ENCODE measurements at regions not wholly inside any gene's neighbourhood (a gene's known extent, or its start where the extent isn't known, plus 50 kb on each side); places are given as distances from the start of the nearest gene placed in this dataset.
A peak's percentile ranks its signal among the peaks of the same experiment; 100 is the strongest.
"Not testable (repeated sequence)": the region's sequence is repeated elsewhere in the genome, so short reads cannot be mapped to it uniquely, and the experiment has no call there.

- H3K9me3 Mint-ChIP-seq; DNase-seq (ENCODE audit: low spot score); H3K36me3 Mint-ChIP-seq; CTCF ChIA-PET; H3K4me3 Mint-ChIP-seq; H3K27ac Mint-ChIP-seq; POLR2A ChIA-PET; H3K4me1 Mint-ChIP-seq: not testable (repeated sequence)
- ATAC-seq, result peak; percentile 76
- H3K27me3 Mint-ChIP-seq (ENCODE audit: low read depth), result peaks cover 16% of the 10 kb centered on the region
These were observed 53.3 kb downstream of the FOXD4L1 start for GRCh38 chr2:113551637-113552318.

GRCh38 chr2:113559820-113560219 lies 61.4 kb downstream of the FOXD4L1 start:
- ATAC-seq; DNase-seq (ENCODE audit: low spot score); H3K4me1 Mint-ChIP-seq; H3K27ac Mint-ChIP-seq; H3K4me3 Mint-ChIP-seq; H3K36me3 Mint-ChIP-seq; CTCF ChIA-PET; H3K9me3 Mint-ChIP-seq; POLR2A ChIA-PET: not testable (repeated sequence)
- H3K27me3 Mint-ChIP-seq (ENCODE audit: low read depth), result peaks cover 24% of the 10 kb centered on the region

GRCh38 chr2:113562662-113563061 lies 64.2 kb downstream of the FOXD4L1 start:
- not testable (repeated sequence) for H3K4me1 Mint-ChIP-seq, H3K9me3 Mint-ChIP-seq
- peak; percentile 24 for ATAC-seq

GRCh38 chr2:113566674-113567480 lies 60.2 kb upstream of the RABL2A start:
- H3K36me3 Mint-ChIP-seq; CTCF ChIA-PET; H3K9me3 Mint-ChIP-seq; ATAC-seq; POLR2A ChIA-PET; H3K4me1 Mint-ChIP-seq; H3K4me3 Mint-ChIP-seq; DNase-seq (ENCODE audit: low spot score); H3K27ac Mint-ChIP-seq: not testable (repeated sequence)
- peaks cover 21% of the 10 kb centered on the region for H3K27me3 Mint-ChIP-seq (ENCODE audit: low read depth)

More at GRCh38 chr2:113562662-113563061, 64.2 kb downstream of the FOXD4L1 start:
- H3K27ac Mint-ChIP-seq; CTCF ChIA-PET; POLR2A ChIA-PET; DNase-seq (ENCODE audit: low spot score); H3K36me3 Mint-ChIP-seq; H3K4me3 Mint-ChIP-seq: not testable (repeated sequence)
- peaks cover 20% of the 10 kb centered on the region for H3K27me3 Mint-ChIP-seq (ENCODE audit: low read depth)

- ATAC-seq; H3K9me3 Mint-ChIP-seq; DNase-seq (ENCODE audit: low spot score); POLR2A ChIA-PET; H3K4me3 Mint-ChIP-seq; CTCF ChIA-PET; H3K4me1 Mint-ChIP-seq; H3K36me3 Mint-ChIP-seq; H3K27ac Mint-ChIP-seq: not testable (repeated sequence)
- H3K27me3 Mint-ChIP-seq (ENCODE audit: low read depth), result peaks cover 22% of the 10 kb centered on the region
These were observed 59.6 kb upstream of the RABL2A start for GRCh38 chr2:113567481-113567849.

GRCh38 chr2:113568231-113568630 lies 58.8 kb upstream of the RABL2A start:
- H3K27me3 Mint-ChIP-seq (ENCODE audit: low read depth), result peaks cover 22% of the 10 kb centered on the region
- H3K4me3 Mint-ChIP-seq; CTCF ChIA-PET; ATAC-seq; DNase-seq (ENCODE audit: low spot score); POLR2A ChIA-PET; H3K27ac Mint-ChIP-seq; H3K4me1 Mint-ChIP-seq; H3K36me3 Mint-ChIP-seq; H3K9me3 Mint-ChIP-seq: not testable (repeated sequence)

GRCh38 chr2:113570082-113570481 lies 57.0 kb upstream of the RABL2A start:
- DNase-seq (ENCODE audit: low spot score); ATAC-seq; H3K4me3 Mint-ChIP-seq; H3K36me3 Mint-ChIP-seq; H3K27ac Mint-ChIP-seq; H3K9me3 Mint-ChIP-seq; POLR2A ChIA-PET; CTCF ChIA-PET; H3K4me1 Mint-ChIP-seq: not testable (repeated sequence)
- H3K27me3 Mint-ChIP-seq (ENCODE audit: low read depth), result peaks cover 22% of the 10 kb centered on the region

GRCh38 chr2:113570509-113571009 lies 56.5 kb upstream of the RABL2A start:
- DNase-seq (ENCODE audit: low spot score); H3K4me3 Mint-ChIP-seq; H3K36me3 Mint-ChIP-seq; CTCF ChIA-PET; H3K9me3 Mint-ChIP-seq; H3K4me1 Mint-ChIP-seq; H3K27ac Mint-ChIP-seq; POLR2A ChIA-PET: not testable (repeated sequence)
- peak; percentile 98 for ATAC-seq
- H3K27me3 Mint-ChIP-seq (ENCODE audit: low read depth), result peaks cover 19% of the 10 kb centered on the region

- peaks cover 24% of the 10 kb centered on the region for H3K27me3 Mint-ChIP-seq (ENCODE audit: low read depth)
- DNase-seq (ENCODE audit: low spot score); H3K36me3 Mint-ChIP-seq; CTCF ChIA-PET; H3K9me3 Mint-ChIP-seq; H3K4me1 Mint-ChIP-seq; ATAC-seq; H3K27ac Mint-ChIP-seq; POLR2A ChIA-PET; H3K4me3 Mint-ChIP-seq: not testable (repeated sequence)
These were observed 55.5 kb upstream of the RABL2A start for GRCh38 chr2:113571482-113572068.

- peaks cover 16% of the 10 kb centered on the region for H3K27me3 Mint-ChIP-seq (ENCODE audit: low read depth)
- H3K27ac Mint-ChIP-seq; ATAC-seq; H3K36me3 Mint-ChIP-seq; H3K9me3 Mint-ChIP-seq; H3K4me1 Mint-ChIP-seq; H3K4me3 Mint-ChIP-seq; POLR2A ChIA-PET; CTCF ChIA-PET; DNase-seq (ENCODE audit: low spot score): not testable (repeated sequence)
These were observed 51.3 kb upstream of the RABL2A start for GRCh38 chr2:113575721-113576120.

- H3K36me3 Mint-ChIP-seq; H3K4me1 Mint-ChIP-seq; H3K27ac Mint-ChIP-seq; ATAC-seq; POLR2A ChIA-PET; H3K4me3 Mint-ChIP-seq; H3K9me3 Mint-ChIP-seq; DNase-seq (ENCODE audit: low spot score); CTCF ChIA-PET: not testable (repeated sequence)
- H3K27me3 Mint-ChIP-seq (ENCODE audit: low read depth), result peaks cover 21% of the 10 kb centered on the region
These were observed 50.7 kb upstream of the RABL2A start for GRCh38 chr2:113576353-113576752.

All from WTC11 (cell line).